ENCODE measurements at regions not wholly inside any gene's neighbourhood (a gene's known extent, or its start where the extent isn't known, plus 50 kb on each side); places are given as distances from the start of the nearest gene placed in this dataset.

GRCh38 chr22:48806227-48806781, 1021.4 kb downstream of the BRD1 start:
- H3K27ac ChIP-seq: no peak overlapping the region
- DNase-seq (ENCODE audit: low spot score): no peak
- TF ChIP-seq CTCF (IDR thresholded peaks at IDR 0.05): no peak

GRCh38 chr22:48805516-48805915, 1022.2 kb downstream of the BRD1 start:
- H3K4me3 ChIP-seq: no peak overlapping the region
- no peak overlapping the region for H3K27ac ChIP-seq
- peak; percentile 49 for DNase-seq (ENCODE audit: low spot score)
- no peak for TF ChIP-seq CTCF (IDR thresholded peaks at IDR 0.05)

More at GRCh38 chr22:48806227-48806781, 1021.4 kb downstream of the BRD1 start:
- H3K4me3 ChIP-seq: no peak overlapping the region

GRCh38 chr22:48804811-48805301, 1022.8 kb downstream of the BRD1 start:
- H3K27ac ChIP-seq: no peak overlapping the region
- DNase-seq (ENCODE audit: low spot score): peak; percentile 49
- TF ChIP-seq CTCF (IDR thresholded peaks at IDR 0.05): no peak
- H3K4me3 ChIP-seq: no peak overlapping the region

GRCh38 chr22:48803948-48804810, 1023.5 kb downstream of the BRD1 start:
- DNase-seq (ENCODE audit: low spot score): peak; percentile 63
- no peak overlapping the region for H3K27ac ChIP-seq
- no peak overlapping the region for H3K4me3 ChIP-seq
- TF ChIP-seq CTCF (IDR thresholded peaks at IDR 0.05): no peak

GRCh38 chr22:48803171-48803947, 1024.3 kb downstream of the BRD1 start:
- Histone ChIP-seq H3K4me3 (no peak overlapping the region), H3K27ac (no peak overlapping the region)
- peak; percentile 62 for DNase-seq (ENCODE audit: low spot score)
- no peak for TF ChIP-seq CTCF (IDR thresholded peaks at IDR 0.05)

GRCh38 chr22:48802576-48802975, 1025.1 kb downstream of the BRD1 start:
- H3K4me3 ChIP-seq: no peak overlapping the region
- TF ChIP-seq CTCF (IDR thresholded peaks at IDR 0.05): no peak
- H3K27ac ChIP-seq: no peak overlapping the region
- peak; percentile 62 for DNase-seq (ENCODE audit: low spot score)
